Nephron (organoid): ENCODE measurements at regions not wholly inside any gene's neighbourhood (a gene's known extent, or its start where the extent isn't known, plus 50 kb on each side); places are given as distances from the start of the nearest gene placed in this dataset.

Experiments used
- H3K27ac Mint-ChIP-seq, 3 experiments: 2 replicates each; pipeline ENCODE4 v1.8.0; 2020; ENCODE audit warnings: mixed read lengths in 3 of 3, mild to moderate bottlenecking in 2 of 3, moderate library complexity in 1 of 3
- H3K27me3 Mint-ChIP-seq: 2 replicates; pipeline ENCODE4 v1.8.0; 2021; ENCODE audit warnings: low read depth, mild to moderate bottlenecking, moderate library complexity, mixed read lengths
- H3K36me3 Mint-ChIP-seq: 2 replicates; pipeline ENCODE4 v1.8.0; 2020; ENCODE audit warnings: low read depth, mixed read lengths
- H3K4me1 Mint-ChIP-seq: 2 replicates; pipeline ENCODE4 v1.8.0; 2020; ENCODE audit warnings: mixed read lengths
- H3K4me3 Mint-ChIP-seq, 3 experiments: 2 replicates each; pipeline ENCODE4 v1.8.0; 2020; ENCODE audit warnings: mild to moderate bottlenecking in 3 of 3, mixed read lengths in 3 of 3, moderate library complexity in 2 of 3
- H3K9me3 Mint-ChIP-seq: 2 replicates; pipeline ENCODE4 v1.8.0; 2020; ENCODE audit warnings: mixed read lengths
- TF ChIP-seq, protein P1 (sequence below), 3 experiments: fragments of 200-600 bp; sonication (generic); IDR thresholded peaks; one replicate each; pipeline ENCODE4 v1.5.0; 2021; ENCODE audit warnings: antibody characterized with exemption in 3 of 3; ENCODE audit not compliant: unreplicated experiment in 3 of 3

DNA sequence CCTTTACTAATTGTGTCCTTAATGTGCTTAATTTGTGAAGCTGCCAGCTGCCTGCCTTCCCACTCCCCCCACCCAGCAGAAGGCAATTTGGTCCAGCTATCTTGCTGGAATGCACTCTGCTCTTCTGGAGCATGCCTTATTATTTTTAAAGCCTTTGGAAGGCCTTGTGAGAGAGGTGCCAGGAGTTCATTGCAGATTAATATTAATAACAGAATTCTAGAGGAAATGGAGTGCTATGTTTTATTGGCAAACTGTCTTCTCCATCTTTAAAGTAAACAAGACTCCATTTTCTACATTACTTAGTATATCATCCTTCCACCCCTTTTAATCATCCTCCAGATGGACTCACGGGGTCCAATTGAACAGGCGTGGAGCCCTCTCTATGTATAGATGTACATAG is 50.8 kb upstream of the ZNF32 start:
- H3K9me3 Mint-ChIP-seq, result no peaks in the 10 kb centered on the region
- H3K4me3 Mint-ChIP-seq, result no peak overlapping the region
- TF ChIP-seq, protein P1, sequence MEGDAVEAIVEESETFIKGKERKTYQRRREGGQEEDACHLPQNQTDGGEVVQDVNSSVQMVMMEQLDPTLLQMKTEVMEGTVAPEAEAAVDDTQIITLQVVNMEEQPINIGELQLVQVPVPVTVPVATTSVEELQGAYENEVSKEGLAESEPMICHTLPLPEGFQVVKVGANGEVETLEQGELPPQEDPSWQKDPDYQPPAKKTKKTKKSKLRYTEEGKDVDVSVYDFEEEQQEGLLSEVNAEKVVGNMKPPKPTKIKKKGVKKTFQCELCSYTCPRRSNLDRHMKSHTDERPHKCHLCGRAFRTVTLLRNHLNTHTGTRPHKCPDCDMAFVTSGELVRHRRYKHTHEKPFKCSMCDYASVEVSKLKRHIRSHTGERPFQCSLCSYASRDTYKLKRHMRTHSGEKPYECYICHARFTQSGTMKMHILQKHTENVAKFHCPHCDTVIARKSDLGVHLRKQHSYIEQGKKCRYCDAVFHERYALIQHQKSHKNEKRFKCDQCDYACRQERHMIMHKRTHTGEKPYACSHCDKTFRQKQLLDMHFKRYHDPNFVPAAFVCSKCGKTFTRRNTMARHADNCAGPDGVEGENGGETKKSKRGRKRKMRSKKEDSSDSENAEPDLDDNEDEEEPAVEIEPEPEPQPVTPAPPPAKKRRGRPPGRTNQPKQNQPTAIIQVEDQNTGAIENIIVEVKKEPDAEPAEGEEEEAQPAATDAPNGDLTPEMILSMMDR (IDR thresholded peaks at IDR 0.05; ENCODE audit: unreplicated experiment in 3 of 3), result no peak
- H3K36me3 Mint-ChIP-seq, result no peaks in the 10 kb centered on the region
- H3K27ac Mint-ChIP-seq, result peak overlapping the region; percentile 32 to 67 (median 61)
- H3K4me1 Mint-ChIP-seq, result peaks cover 18% of the 10 kb centered on the region
- no peaks in the 10 kb centered on the region for H3K27me3 Mint-ChIP-seq
